H1 (cell line): ENCODE measurements at regions not wholly inside any gene's neighbourhood (a gene's known extent, or its start where the extent isn't known, plus 50 kb on each side); places are given as distances from the start of the nearest gene placed in this dataset.

ENCODE experiments used
- CTBP2 ChIP-seq: IDR thresholded peaks from 2 replicates; pipeline ENCODE4 v1.7.0; 2011; ENCODE audit warnings: borderline replicate concordance, mild to moderate bottlenecking, moderate library complexity, mixed read lengths, low read length; ENCODE audit not compliant: insufficient read depth, insufficient read length
- EZH2 ChIP-seq: fragments of 200-600 bp; sonication (generic); IDR thresholded peaks from 2 replicates; pipeline ENCODE4 v1.7.1; 2012; ENCODE audit warnings: low read depth, mild to moderate bottlenecking, moderate library complexity, low read length, inconsistent platforms; ENCODE audit not compliant: severe bottlenecking
- JUN ChIP-seq: IDR thresholded peaks from 2 replicates; pipeline ENCODE4 v1.6.1; 2011; ENCODE audit warnings: low read depth, mild to moderate bottlenecking, improper control_type of control experiment, low read length
- JUND ChIP-seq: IDR thresholded peaks from 2 replicates; pipeline ENCODE4 v1.6.1; 2011; ENCODE audit warnings: mild to moderate bottlenecking, improper control_type of control experiment, low read length
- SIN3A ChIP-seq, 2 experiments: IDR thresholded peaks in 1 of 2; conservative IDR thresholded peaks in 1 of 2; 2 replicates each; pipeline ENCODE4 v1.6.1; 2011 to 2012; ENCODE audit warnings: low read length in 2 of 2, improper control_type of control experiment in 1 of 2, low read depth in 1 of 2, mild to moderate bottlenecking in 1 of 2
- TF ChIP-seq, protein P1 (sequence below), 3 experiments: IDR thresholded peaks; 1 replicate in 2 of 3; 2 replicates in 1 of 3; pipeline versions ENCODE4 v1.5.1 to v1.6.1; 2011; ENCODE audit warnings: low read length in 3 of 3, mild to moderate bottlenecking in 3 of 3, inconsistent platforms in 2 of 3, low read depth in 1 of 3, moderate library complexity in 1 of 3; ENCODE audit not compliant: insufficient read depth in 1 of 3; ENCODE audit errors: control extremely low read depth in 1 of 3

DNA sequence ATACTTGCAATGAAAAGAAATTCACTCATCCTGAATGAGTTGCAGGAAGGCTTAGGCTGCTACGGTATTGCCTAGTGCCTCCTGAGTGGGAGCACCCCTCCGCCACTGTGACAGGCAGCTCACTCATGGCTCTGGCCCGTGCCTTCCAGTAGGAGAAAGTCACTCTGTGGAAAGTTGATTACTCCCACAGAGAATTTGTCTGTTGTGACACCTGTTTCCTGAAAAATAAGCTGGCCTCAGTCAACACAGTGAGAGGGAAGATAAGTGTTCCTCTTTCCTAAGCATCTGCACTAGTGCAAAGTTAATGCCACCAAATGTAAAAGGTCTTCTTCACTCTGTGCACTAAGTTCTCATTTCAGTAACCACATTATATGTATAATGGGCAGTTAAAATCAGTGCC lies 158.8 kb upstream of the INHBA start:
- TF ChIP-seq, protein P1, sequence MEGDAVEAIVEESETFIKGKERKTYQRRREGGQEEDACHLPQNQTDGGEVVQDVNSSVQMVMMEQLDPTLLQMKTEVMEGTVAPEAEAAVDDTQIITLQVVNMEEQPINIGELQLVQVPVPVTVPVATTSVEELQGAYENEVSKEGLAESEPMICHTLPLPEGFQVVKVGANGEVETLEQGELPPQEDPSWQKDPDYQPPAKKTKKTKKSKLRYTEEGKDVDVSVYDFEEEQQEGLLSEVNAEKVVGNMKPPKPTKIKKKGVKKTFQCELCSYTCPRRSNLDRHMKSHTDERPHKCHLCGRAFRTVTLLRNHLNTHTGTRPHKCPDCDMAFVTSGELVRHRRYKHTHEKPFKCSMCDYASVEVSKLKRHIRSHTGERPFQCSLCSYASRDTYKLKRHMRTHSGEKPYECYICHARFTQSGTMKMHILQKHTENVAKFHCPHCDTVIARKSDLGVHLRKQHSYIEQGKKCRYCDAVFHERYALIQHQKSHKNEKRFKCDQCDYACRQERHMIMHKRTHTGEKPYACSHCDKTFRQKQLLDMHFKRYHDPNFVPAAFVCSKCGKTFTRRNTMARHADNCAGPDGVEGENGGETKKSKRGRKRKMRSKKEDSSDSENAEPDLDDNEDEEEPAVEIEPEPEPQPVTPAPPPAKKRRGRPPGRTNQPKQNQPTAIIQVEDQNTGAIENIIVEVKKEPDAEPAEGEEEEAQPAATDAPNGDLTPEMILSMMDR (IDR thresholded peaks at IDR 0.05; ENCODE audit: control extremely low read depth in 1 of 3, insufficient read depth in 1 of 3, low read depth in 1 of 3, low read length in 3 of 3) = no peak
- no peak for TF ChIP-seq SIN3A (conservative IDR thresholded peaks at IDR 0.05 in 1 of 2, IDR thresholded peaks at IDR 0.05 in 1 of 2; ENCODE audit: low read depth in 1 of 2, low read length in 2 of 2)
- no peak for TF ChIP-seq JUN
- TF ChIP-seq CTBP2 = no peak
- no peak for TF ChIP-seq EZH2
- no peak for TF ChIP-seq JUND
